Endothelial cell of umbilical vein (primary cell): ENCODE measurements at regions not wholly inside any gene's neighbourhood (a gene's known extent, or its start where the extent isn't known, plus 50 kb on each side); places are given as distances from the start of the nearest gene placed in this dataset.
"Not testable (repeated sequence)": the region's sequence is repeated elsewhere in the genome, so short reads cannot be mapped to it uniquely, and the experiment has no call there.

Experiments
- BruUV-seq: library from RNA; stranded (reverse); fragments of 400-500 nt; replicated peaks from 2 replicates; lab custom pipeline; 2021; lab: Mats Ljungman, UMichigan
- CTCF ChIA-PET: fragments of 300-600, 350-600 bp; sonication (Branson Sonifier 250); formaldehyde crosslinking; loops from one replicate; lab custom pipeline; 2021; ENCODE audit warnings: antibody characterized with exemption, inconsistent platforms; lab: Charles Lee
- POLR2A ChIA-PET: fragments of 300-600, 350-600 bp; sonication (Branson Sonifier 250); formaldehyde crosslinking; loops from one replicate; lab custom pipeline; 2021; ENCODE audit warnings: antibody characterized with exemption, inconsistent platforms; lab: Charles Lee
- DNase-seq: peaks from one replicate; pipeline ENCODE4 v3.0.0-alpha.2; 2011; ENCODE audit warnings: low read depth, low spot score
- FAIRE-seq: peaks from 2 replicates; lab custom pipeline; 2011; peaks lifted over from hg19 to GRCh38; lab: Jason Lieb, UNC
- H2AFZ ChIP-seq: 2 replicates; pipeline ENCODE4 v1.6.0; 2012; ENCODE audit warnings: low read depth, low read length, control low read depth, inconsistent platforms
- H3K27ac ChIP-seq: 2 replicates; pipeline ENCODE4 v1.5.1; 2011; ENCODE audit warnings: low read depth, mild to moderate bottlenecking, control low read depth, low read length, moderate library complexity; ENCODE audit not compliant: insufficient read depth
- H3K27me3 ChIP-seq, 2 experiments: 2 replicates each; pipeline versions ENCODE4 v1.6.0 to v1.6.1; 2011; ENCODE audit warnings: low read length in 2 of 2, mixed read lengths in 1 of 2; ENCODE audit not compliant: control insufficient read depth in 2 of 2, insufficient read depth in 2 of 2
- H3K36me3 ChIP-seq, 2 experiments: 2 replicates in 1 of 2; 3 replicates in 1 of 2; pipeline ENCODE4 v1.5.1; 2011; ENCODE audit warnings: low read length in 2 of 2, mild to moderate bottlenecking in 1 of 2, moderate library complexity in 1 of 2; ENCODE audit not compliant: control insufficient read depth in 2 of 2, insufficient read depth in 2 of 2; ENCODE audit errors: extremely low read depth in 1 of 2
- H3K4me1 ChIP-seq: 3 replicates; pipeline ENCODE4 v1.5.1; 2011; ENCODE audit warnings: mild to moderate bottlenecking, low read length; ENCODE audit not compliant: control insufficient read depth, insufficient read depth; ENCODE audit errors: extremely low read depth
- H3K4me2 ChIP-seq: 2 replicates; pipeline ENCODE4 v1.6.1; 2011; ENCODE audit warnings: low read length, control low read depth, mixed read lengths; ENCODE audit not compliant: insufficient read depth
- H3K4me3 ChIP-seq, 3 experiments: fragments of 200-600 bp in 1 of 3; sonication (generic), shearing (Covaris generic) in 1 of 3; replicated peaks in 1 of 3; 2 replicates each; pipeline ENCODE4 v1.5.1; 2011 to 2016; ENCODE audit warnings: control low read depth in 3 of 3, low read length in 3 of 3, mild to moderate bottlenecking in 2 of 3, inconsistent platforms in 1 of 3, low read depth in 1 of 3, moderate library complexity in 1 of 3; ENCODE audit not compliant: insufficient read depth in 1 of 3
- H3K79me2 ChIP-seq: 2 replicates; pipeline ENCODE4 v1.6.0; 2012; ENCODE audit warnings: low read length, inconsistent platforms; ENCODE audit not compliant: control insufficient read depth, insufficient read depth
- H3K9ac ChIP-seq: replicated peaks from 2 replicates; pipeline ENCODE3; 2011; ENCODE audit warnings: low read length, control low read depth; ENCODE audit not compliant: insufficient read depth; ENCODE audit errors: extremely low read depth
- H3K9me1 ChIP-seq: replicated peaks from 3 replicates; pipeline ENCODE4 v1.6.0; 2011; ENCODE audit warnings: mild to moderate bottlenecking, low read length; ENCODE audit not compliant: control insufficient read depth, insufficient read depth; ENCODE audit errors: extremely low read depth
- H3K9me3 ChIP-seq: replicated peaks from 2 replicates; pipeline ENCODE4 v1.5.1; 2012; ENCODE audit warnings: low read length, inconsistent platforms; ENCODE audit not compliant: control insufficient read depth, insufficient read depth
- H4K20me1 ChIP-seq: replicated peaks from 2 replicates; pipeline ENCODE3; 2011; ENCODE audit warnings: mild to moderate bottlenecking, low read length; ENCODE audit not compliant: control insufficient read depth, insufficient read depth; ENCODE audit errors: extremely low read depth
- EZH2 ChIP-seq: IDR thresholded peaks from 2 replicates; pipeline ENCODE4 v1.6.1; 2012; ENCODE audit warnings: borderline replicate concordance, low read depth, mild to moderate bottlenecking, moderate library complexity, low read length, inconsistent platforms; ENCODE audit not compliant: severe bottlenecking
- FOS ChIP-seq: IDR thresholded peaks from 2 replicates; pipeline ENCODE4 v1.6.1; 2011; ENCODE audit warnings: mild to moderate bottlenecking, low read length, moderate library complexity, borderline replicate concordance; ENCODE audit not compliant: insufficient read depth
- GATA2 ChIP-seq: IDR thresholded peaks from 2 replicates; pipeline ENCODE4 v1.7.0; 2011; ENCODE audit warnings: low read depth, mild to moderate bottlenecking, moderate library complexity, mixed read lengths, low read length; ENCODE audit not compliant: insufficient read length, insufficient read depth
- MYC ChIP-seq: IDR thresholded peaks from one replicate; pipeline ENCODE4 v1.6.1; 2011; ENCODE audit warnings: mild to moderate bottlenecking, low read depth, low read length
- POLR2AphosphoS5 ChIP-seq: IDR thresholded peaks from 2 replicates; pipeline ENCODE4 v1.6.1; 2012; ENCODE audit warnings: low read depth, mild to moderate bottlenecking, control low read depth, low read length, moderate library complexity; ENCODE audit not compliant: insufficient read depth
- dilution Hi-C: fragments of 300-500 bp; cut with MboI; formaldehyde crosslinking; loops from one replicate; pipeline ENCODE4 v1.15.0; 2019; ENCODE audit warnings: low sequenced_read_pairs; ENCODE audit not compliant: extremely low pct_ligation_motif_present
- intact Hi-C: fragments of 100-400 bp; cut with micrococcal nuclease; formaldehyde crosslinking; loops from one replicate; pipeline ENCODE4 v1.10.0; 2022
- TF ChIP-seq, protein P1 (sequence below): IDR thresholded peaks from 2 replicates; pipeline ENCODE4 v1.6.1; 2011; ENCODE audit not compliant: insufficient read depth, insufficient read length

DNA sequence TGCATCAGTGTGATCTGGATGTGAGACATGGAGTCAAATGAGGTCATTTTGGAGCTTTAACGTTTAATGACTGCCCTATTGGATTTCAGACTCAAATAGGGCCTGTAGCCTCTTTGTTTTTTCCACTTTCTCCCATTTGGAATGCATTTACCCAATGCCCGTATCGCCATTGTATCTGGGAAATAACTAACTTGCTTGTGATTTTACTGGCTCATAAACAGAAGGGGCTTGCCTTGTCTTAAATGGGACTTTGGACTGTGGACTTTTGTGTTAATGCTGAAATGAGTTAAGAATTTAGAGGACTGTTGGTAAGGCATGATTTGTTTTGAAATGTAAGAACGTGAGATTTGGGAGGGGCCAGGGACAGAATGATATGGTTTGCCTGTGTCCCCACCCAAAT, 494.6 kb downstream of the CHSY3 start:
- intact Hi-C loops (no loop called here), dilution Hi-C loops (no loop called here)
- Histone ChIP-seq H3K9me1 (no peaks in the 10 kb centered on the region), H3K79me2 (no peaks in the 10 kb centered on the region), H3K9ac (no peak overlapping the region), H3K4me2 (no peak overlapping the region), H4K20me1 (no peaks in the 10 kb centered on the region), H3K36me3 (no peaks in the 10 kb centered on the region), H2AFZ (no peak overlapping the region), H3K27ac (no peak overlapping the region), H3K4me1 (no peaks in the 10 kb centered on the region), H3K4me3 (no peak overlapping the region), H3K9me3 (no peaks in the 10 kb centered on the region), H3K27me3 (no peaks in the 10 kb centered on the region)
- CTCF ChIA-PET = no interaction called here
- BruUV-seq = no TSS peak
- TF ChIP-seq FOS (no peak), EZH2 (no peak), POLR2AphosphoS5 (no peak), MYC (no peak), GATA2 (no peak)
- TF ChIP-seq, protein P1, sequence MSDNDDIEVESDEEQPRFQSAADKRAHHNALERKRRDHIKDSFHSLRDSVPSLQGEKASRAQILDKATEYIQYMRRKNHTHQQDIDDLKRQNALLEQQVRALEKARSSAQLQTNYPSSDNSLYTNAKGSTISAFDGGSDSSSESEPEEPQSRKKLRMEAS = no peak
- FAIRE-seq (no peak), DNase-seq (no peak)
- POLR2A ChIA-PET = no interaction called here

DNA sequence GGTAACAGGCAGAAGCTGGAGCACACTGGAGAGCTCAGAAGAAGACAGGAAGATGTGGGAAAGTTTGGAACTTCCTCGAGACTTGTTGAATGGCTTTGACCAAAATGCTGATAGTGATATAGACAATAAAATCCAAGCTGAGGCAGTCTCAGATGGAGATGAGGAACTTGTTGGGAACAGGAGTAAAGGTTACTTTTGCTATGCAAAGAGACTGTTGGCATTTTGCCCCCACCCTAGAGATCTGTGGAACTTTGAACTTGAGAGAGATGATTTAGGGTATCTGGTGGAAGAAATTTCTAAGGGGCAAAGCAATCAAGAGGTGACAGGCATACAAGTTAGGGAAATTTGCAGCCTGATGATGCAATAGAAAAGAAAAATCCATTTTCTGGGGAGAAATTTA, 493.5 kb downstream of the CHSY3 start:
- H4K20me1 ChIP-seq, H3K4me2 ChIP-seq, H3K79me2 ChIP-seq, BruUV-seq, H3K9ac ChIP-seq, intact Hi-C loops, H3K27ac ChIP-seq, H3K27me3 ChIP-seq, H3K9me1 ChIP-seq, H2AFZ ChIP-seq, dilution Hi-C loops, CTCF ChIA-PET, H3K36me3 ChIP-seq, H3K4me3 ChIP-seq, POLR2A ChIA-PET, DNase-seq, H3K4me1 ChIP-seq, FAIRE-seq, H3K9me3 ChIP-seq: not testable (repeated sequence)
